ENCODE measurements at regions not wholly inside any gene's neighbourhood (a gene's known extent, or its start where the extent isn't known, plus 50 kb on each side); places are given as distances from the start of the nearest gene placed in this dataset.

- TF ChIP-seq CHD4 (IDR thresholded peaks at IDR 0.05; ENCODE audit: borderline replicate concordance), result no peak
- no peak for TF ChIP-seq POLR2A (IDR thresholded peaks at IDR 0.05; ENCODE audit: low read length)
- no peak for TF ChIP-seq CBX2 (IDR thresholded peaks at IDR 0.05; ENCODE audit: borderline replicate concordance, low read depth)
- no peak for TF ChIP-seq BCL3 (IDR thresholded peaks at IDR 0.05)
- no peak for TF ChIP-seq CEBPB (IDR thresholded peaks at IDR 0.05)
- TF ChIP-seq FOSL2 (IDR thresholded peaks at IDR 0.05), result no peak
- TF ChIP-seq FOSL2 (CRISPR knock-in tag; IDR thresholded peaks at IDR 0.05), result no peak
- no peak for TF ChIP-seq RCOR1 (IDR thresholded peaks at IDR 0.05; ENCODE audit: low read depth, low read length)
- no peak for TF ChIP-seq HES2 (IDR thresholded peaks at IDR 0.05)
- no peak for TF ChIP-seq EHF (CRISPR knock-in tag; IDR thresholded peaks at IDR 0.05)
- TF ChIP-seq MAFK (IDR thresholded peaks at IDR 0.05; ENCODE audit: partially characterized antibody), result no peak
- no peak for TF ChIP-seq ZNF302 (CRISPR knock-in tag; IDR thresholded peaks at IDR 0.05)
- no peak for TF ChIP-seq SREBF2 (IDR thresholded peaks at IDR 0.05)
- no peak for TF ChIP-seq MYC (IDR thresholded peaks at IDR 0.05; ENCODE audit: borderline replicate concordance, low read length)
- no peak for TF ChIP-seq BHLHE40 (IDR thresholded peaks at IDR 0.05; ENCODE audit: low read depth, low read length)
- no peak for TF ChIP-seq FOSB (CRISPR knock-in tag; IDR thresholded peaks at IDR 0.05)
- no peak for TF ChIP-seq CBX8 (IDR thresholded peaks at IDR 0.05)
- no peak for TF ChIP-seq NFE2L2 (conservative IDR thresholded peaks at IDR 0.05; ENCODE audit: low read length)
- no peak for TF ChIP-seq ZFP36 (IDR thresholded peaks at IDR 0.05; ENCODE audit: borderline replicate concordance, partially characterized antibody)
- TF ChIP-seq HOXB5 (CRISPR knock-in tag; IDR thresholded peaks at IDR 0.05), result no peak
- FAIRE-seq (no peak), DNase-seq (ENCODE audit: low read depth in 1 of 2, low spot score in 1 of 2) (no peak), ATAC-seq (no peak)
- WGBS (ENCODE audit: missing lambda C conversion rate), result 68% methylated on average over 27 of the region's 28 CpGs
- POLR2A ChIA-PET, result no interaction called here
- Histone ChIP-seq H3K27ac (no peak overlapping the region), H3K4me2 (no peak overlapping the region), H3K9me3 (no peaks in the 10 kb centered on the region), H3K4me1 (no peaks in the 10 kb centered on the region), H3K4me3 (no peak overlapping the region)
- CTCF ChIA-PET, result no interaction called here
Measured at GRCh38 chr2:241947004-241947350, 77.4 kb downstream of the RTP5 start.

- Histone ChIP-seq H3K4me3 (no peak overlapping the region), H3K27ac (no peak overlapping the region), H3K4me1 (no peaks in the 10 kb centered on the region), H3K4me2 (no peak overlapping the region), H3K9me3 (no peaks in the 10 kb centered on the region)
- 75% methylated on average over 21 of the region's 21 CpGs for WGBS (ENCODE audit: missing lambda C conversion rate)
- ATAC-seq (no peak), DNase-seq (ENCODE audit: low read depth in 1 of 2, low spot score in 1 of 2) (no peak), FAIRE-seq (no peak)
- CTCF ChIA-PET, result no interaction called here
- POLR2A ChIA-PET, result no interaction called here
- TF ChIP-seq NR3C1 (IDR thresholded peaks at IDR 0.05), result no peak
- TF ChIP-seq NPAS2 (CRISPR knock-in tag; IDR thresholded peaks at IDR 0.05; ENCODE audit: borderline replicate concordance), result no peak
- TF ChIP-seq KDM5A (IDR thresholded peaks at IDR 0.05), result no peak
- TF ChIP-seq MAZ (IDR thresholded peaks at IDR 0.05; ENCODE audit: borderline replicate concordance, low read depth, low read length), result no peak
- no peak for TF ChIP-seq GATA3 (IDR thresholded peaks at IDR 0.05; ENCODE audit: borderline replicate concordance)
Measured at GRCh38 chr2:241947401-241947800, 77.9 kb downstream of the RTP5 start.

GRCh38 chr2:241947876-241948275, 78.3 kb downstream of the RTP5 start:
- no peak for FAIRE-seq
- no peak for DNase-seq (ENCODE audit: low read depth in 1 of 2, low spot score in 1 of 2)
- 67% methylated on average over 13 of the region's 19 CpGs for WGBS (ENCODE audit: missing lambda C conversion rate)
- Histone ChIP-seq H3K27ac (no peak overlapping the region), H3K4me1 (no peaks in the 10 kb centered on the region), H3K4me2 (no peak overlapping the region), H3K9me3 (no peaks in the 10 kb centered on the region), H3K4me3 (no peak overlapping the region)
- POLR2A ChIA-PET, result no interaction called here
- CTCF ChIA-PET, result no interaction called here
- no peak for ATAC-seq
- TF ChIP-seq FOSB (CRISPR knock-in tag; IDR thresholded peaks at IDR 0.05) (no peak), HES2 (IDR thresholded peaks at IDR 0.05) (no peak), MAX (IDR thresholded peaks at IDR 0.05) (no peak), EP300 (IDR thresholded peaks at IDR 0.05) (no peak), FOSL2 (IDR thresholded peaks at IDR 0.05) (no peak), FOSL2 (CRISPR knock-in tag; IDR thresholded peaks at IDR 0.05) (no peak), PHF8 (IDR thresholded peaks at IDR 0.05; ENCODE audit: borderline replicate concordance, low read depth) (no peak), SREBF2 (IDR thresholded peaks at IDR 0.05) (no peak), CHD2 (IDR thresholded peaks at IDR 0.05; ENCODE audit: low read length, partially characterized antibody) (no peak), PBX3 (IDR thresholded peaks at IDR 0.05) (no peak), RFX5 (IDR thresholded peaks at IDR 0.05) (no peak), CHD4 (IDR thresholded peaks at IDR 0.05; ENCODE audit: borderline replicate concordance) (no peak), BHLHE40 (IDR thresholded peaks at IDR 0.05; ENCODE audit: low read depth, low read length) (no peak), HOXB13 (CRISPR knock-in tag; IDR thresholded peaks at IDR 0.05; ENCODE audit: low read depth) (no peak), ZSCAN20 (CRISPR knock-in tag; IDR thresholded peaks at IDR 0.05) (no peak)

All from A549 (cell line).